ENCODE measurements at regions not wholly inside any gene's neighbourhood (a gene's known extent, or its start where the extent isn't known, plus 50 kb on each side); places are given as distances from the start of the nearest gene placed in this dataset.

DNA sequence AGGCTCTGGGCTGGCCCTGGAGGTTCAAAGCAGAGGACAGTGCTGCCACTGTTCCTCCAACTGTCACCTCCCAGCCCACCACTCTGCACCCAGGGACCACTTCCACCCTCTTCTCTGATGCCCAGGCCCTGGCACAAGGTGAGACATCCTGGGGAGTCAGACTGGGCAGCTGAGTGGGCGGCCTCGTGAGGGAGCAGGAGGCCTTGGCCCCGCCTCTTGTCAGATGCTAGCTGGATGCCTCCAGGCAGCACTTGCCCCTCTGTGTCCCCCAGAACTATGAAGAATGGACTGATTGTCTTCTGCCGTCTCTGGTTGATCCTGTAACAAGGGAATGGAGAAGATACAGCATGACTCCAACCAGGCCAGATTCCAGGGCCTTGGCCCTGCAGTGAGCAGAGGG is 191.0 kb upstream of the LINGO1 start:
- DNase-seq (ENCODE audit: low read depth in 3 of 3, low spot score in 1 of 3), result no peak

DNA sequence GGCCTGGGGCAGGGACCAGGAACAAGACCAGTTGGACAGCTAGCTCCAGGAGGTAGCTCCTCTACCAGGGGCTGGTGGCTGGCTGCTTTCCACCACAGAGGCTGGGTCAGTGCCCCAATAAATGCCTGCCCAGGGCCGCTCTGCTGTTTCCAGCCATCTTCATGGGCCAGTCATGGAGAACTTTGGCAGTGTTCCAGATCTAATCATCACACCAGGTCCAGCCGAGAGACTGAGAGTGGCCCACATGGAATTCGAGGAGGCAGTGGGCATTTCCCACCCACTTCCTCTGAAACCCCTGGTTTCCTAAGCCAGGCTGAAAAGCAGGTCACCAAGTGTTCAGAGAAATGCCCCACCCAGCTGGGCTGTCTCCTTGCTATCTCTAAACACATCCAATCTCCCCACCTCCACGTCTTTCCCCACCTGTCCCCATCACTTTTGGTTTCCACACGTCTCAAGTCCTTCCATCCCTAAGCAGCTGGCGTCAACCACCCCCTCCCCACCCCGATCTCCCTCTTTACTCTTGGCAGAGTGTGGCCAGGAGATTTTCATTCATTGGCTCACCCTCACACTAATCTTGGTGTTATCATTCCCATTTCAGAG is 190.0 kb upstream of the LINGO1 start:
- DNase-seq (ENCODE audit: low read depth in 3 of 3, low spot score in 1 of 3), result no peak

DNA sequence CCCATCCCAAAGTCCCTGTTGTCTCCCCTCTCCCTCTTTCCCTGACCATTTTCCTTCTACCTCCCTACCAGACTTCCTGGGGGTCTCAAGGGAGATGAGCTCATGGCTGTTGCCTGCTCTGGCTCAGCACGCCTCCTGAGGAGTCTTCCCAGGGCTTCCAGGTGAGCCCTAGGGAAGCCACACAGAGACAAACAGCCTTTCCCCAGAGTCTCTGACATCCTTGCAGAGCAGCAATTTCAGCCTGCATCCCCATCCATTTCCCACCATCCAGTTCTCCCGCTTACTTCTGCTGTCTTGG is 189.2 kb upstream of the LINGO1 start:
- DNase-seq (ENCODE audit: low read depth in 3 of 3, low spot score in 1 of 3), result no peak

DNA sequence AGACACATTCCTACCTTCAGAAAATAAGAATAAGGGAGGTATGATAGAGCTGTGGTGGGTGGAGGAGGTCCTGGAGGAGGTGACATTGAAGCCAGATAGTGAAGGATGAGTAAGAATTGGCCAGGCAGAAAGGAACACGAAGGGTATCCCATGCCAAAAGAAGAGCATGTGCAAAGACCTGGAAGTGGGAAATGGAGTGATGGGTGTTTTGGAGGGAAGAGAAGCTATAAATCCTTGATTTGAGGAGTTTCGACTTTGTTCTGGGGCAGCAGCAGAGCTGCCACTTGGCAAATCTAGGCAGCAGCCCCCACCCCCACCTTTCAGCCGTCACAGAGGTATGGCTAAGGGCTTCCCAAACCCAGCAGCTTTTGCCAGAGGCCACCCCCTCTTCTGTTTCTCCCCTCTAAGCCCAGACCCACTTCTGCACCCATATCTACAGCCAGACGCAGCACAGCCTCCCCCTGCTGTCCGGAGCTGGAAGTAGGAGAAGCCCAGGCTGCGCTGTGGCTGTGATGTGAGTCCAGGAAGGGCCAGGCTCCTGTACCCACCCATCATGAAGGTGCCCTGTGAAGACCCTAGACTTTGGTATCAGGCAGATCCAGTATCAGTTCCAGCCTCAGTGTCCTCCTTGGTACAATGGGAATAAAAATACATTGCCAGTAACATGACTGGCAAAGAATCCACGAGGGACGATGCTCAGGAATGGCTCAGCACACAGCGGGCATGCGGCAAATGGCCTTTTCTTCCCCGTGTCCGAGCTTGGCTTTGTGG is 188.7 kb upstream of the LINGO1 start:
- DNase-seq (ENCODE audit: low read depth in 3 of 3, low spot score in 1 of 3), result no peak

DNA sequence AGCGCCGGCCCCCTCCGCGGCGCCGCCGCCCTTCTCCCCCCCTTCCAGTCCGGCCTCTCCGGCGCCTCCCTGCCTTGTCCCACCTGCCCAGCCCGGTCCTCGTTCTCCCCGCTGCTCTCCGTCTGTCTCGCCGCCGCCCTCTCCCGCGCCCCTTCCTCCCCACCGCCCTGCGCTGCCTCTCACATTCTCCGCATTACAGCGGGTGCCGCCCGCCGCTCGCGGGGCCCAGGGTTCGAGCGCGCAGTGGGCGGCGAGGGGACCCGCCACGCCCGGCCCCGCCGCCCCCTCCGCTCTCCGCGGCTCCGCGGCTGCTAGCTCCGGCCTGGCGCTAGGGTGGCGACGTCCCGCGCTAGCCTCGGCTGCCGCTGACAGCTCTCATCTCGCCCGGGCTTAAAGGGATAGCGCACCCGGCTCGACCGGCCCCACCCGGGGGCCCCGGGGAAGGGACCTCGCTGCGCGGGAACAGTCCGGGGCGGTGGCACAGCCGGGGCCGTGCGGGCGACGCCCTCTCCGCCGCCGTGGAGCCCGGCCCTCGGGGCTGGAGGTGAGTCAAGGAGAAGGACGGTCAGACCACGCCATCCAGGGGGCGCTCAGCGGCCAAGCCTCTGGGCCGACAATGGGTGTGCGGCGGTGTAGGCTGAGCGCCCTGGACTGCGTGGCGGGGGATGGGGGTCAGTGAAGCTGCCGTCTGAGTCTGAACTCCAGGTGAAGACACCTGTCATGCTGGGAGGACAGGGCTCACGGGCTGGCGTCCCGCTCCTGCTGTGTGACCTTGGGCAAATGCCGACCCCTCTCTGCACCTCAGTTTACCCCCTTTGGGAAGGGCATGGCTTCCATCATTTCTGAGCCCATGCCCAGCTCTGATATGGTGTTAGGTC is 187.4 kb upstream of the LINGO1 start:
- no peak for DNase-seq (ENCODE audit: low read depth in 3 of 3, low spot score in 1 of 3)

DNA sequence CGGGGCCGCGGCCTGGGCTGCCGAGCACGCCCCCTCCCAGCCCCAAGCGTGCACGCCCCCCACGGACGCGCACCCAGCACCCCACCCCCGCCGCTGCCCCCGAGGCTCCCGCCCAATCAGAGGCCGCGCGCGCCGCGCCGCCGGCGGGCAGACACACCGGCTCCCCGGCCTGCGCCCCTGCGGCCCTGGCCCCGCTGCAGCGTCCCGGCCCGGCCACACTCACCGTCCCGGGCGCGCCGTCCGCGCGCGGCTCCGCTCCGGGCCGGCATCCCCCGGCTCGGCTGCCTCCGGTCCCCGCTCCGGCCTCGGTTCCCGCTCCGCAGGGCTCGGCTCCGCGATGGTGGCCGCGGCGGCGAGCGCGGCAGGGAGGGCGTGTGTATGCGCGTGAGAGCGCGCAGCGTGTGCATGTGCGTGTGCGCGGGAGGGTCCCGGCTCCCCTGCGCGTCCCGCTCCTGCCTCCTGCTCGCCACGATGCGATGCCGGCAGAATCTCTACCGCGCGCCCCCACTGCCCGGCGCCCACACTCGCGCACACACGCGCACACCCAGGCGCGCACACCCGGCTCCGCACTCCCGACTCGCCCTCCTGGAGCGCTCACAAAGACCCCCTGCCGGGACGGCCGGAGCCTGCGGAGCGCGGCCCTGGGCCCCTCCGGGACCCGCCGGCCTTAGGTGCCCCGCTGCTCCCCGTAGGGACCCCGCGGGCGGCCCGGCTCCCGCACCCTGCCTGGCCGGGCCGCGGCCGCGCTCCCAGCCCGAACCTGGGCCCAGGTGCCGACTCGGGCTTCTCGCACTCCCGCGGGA is 186.5 kb upstream of the LINGO1 start:
- DNase-seq (ENCODE audit: low read depth in 3 of 3, low spot score in 1 of 3), result no peak

DNA sequence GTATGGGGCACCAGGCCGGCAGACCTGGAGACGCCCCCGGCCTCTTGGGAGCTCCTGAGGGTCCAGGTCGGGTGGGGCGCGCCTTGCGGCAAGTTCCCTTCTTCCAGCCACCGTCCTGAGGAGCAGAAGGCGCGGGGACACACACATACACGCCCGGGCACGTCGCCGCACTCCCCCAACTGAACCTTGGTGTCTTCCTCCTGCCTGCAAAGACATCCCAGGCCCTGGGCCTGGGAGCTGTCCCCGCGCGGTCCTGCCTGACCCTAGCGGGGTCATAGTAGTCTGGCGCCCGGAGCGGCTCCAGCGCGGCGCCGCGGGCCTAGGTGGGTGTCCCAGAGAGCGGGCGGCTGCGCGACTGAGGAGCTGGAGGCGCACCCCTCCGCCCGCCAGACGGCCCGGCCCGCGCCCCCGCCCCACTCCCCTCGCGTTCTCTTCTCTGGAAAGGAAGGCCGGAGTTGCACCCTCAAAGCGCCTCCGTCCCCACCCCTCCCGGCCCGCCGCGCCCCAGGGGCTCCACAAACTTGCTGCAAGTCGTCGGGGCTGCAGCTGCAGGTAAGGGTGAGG is 185.9 kb upstream of the LINGO1 start:
- DNase-seq (ENCODE audit: low read depth in 3 of 3, low spot score in 1 of 3), result no peak

DNA sequence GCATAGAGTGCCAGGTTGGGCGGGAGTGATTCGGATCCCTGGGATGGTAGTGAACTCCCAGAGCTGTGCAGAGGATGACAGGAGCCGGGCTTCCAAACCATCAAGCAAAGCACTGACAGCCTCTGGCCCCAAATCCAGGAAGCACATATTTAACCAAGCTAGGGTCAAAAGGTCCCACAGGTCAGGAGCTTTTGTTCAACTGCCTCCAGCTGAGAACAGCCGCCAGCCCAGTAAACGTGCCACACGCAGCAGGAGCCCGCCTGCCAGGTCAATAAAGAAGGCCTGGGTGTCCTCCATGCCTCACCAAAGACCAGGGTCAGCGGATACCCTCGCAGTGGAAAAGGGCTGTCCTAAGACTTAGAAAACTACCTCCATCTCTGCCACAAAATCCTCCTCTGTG is 184.7 kb upstream of the LINGO1 start:
- DNase-seq (ENCODE audit: low read depth in 3 of 3, low spot score in 1 of 3), result no peak

DNA sequence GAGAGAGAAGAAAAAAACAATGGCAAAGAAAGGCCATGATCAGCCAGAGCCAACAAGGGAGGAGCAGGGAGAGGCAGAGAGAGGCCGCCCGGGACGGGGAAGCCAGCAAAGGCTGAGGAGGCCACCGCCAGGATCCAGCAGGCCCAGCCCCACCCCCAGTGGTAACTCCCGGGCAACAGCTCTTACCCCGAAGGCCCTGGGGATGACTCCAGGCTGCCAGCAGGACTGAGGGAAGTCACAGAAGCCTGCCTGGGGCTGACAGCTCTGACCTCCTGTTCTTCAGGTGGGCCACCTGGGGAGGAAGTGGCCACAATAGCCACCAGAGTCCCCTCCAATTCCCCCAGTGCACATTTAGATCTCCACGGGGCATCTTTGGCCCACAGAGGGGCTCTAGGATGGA is 184.3 kb upstream of the LINGO1 start:
- DNase-seq (ENCODE audit: low read depth in 3 of 3, low spot score in 1 of 3), result no peak

DNA sequence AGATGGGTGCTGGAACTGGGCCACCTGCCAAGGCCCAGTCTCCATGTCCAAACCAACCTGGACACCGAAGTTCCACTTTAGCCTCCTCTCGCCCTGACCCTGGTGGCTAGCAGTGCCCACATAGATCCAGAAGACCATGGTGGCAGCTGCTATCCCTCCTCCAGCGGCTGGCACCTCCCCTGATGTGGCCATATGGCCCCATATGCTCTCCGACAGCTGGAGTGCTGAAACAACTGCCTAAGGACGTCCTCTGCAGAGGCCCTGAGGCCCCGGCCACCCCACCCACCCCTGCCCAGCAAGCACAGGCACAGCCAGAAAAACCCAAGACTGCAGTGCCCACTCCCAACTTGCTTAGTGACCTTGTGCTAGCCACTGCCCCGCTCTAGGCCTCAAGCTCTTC is 182.3 kb upstream of the LINGO1 start:
- DNase-seq (ENCODE audit: low read depth in 3 of 3, low spot score in 1 of 3), result no peak

DNA sequence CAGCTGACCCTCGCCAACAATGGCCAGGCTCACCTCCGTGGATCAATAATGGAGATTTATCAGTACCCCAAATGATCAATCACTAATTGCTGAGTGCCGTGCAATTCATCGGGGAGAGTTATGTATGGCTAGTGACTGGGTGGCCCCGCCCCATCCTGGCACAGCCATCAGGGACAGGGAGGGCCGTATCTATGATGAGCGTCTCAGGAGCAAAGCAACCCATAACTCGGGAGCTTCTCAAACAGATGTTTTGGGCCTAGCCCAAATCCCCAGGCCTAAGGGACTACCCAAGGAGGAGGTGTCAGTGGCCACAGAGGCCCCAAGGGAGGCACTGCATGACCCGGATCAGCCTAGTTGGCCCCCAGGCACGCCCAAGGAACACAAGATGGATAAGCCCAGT is 180.0 kb upstream of the LINGO1 start:
- no peak for DNase-seq (ENCODE audit: low read depth in 3 of 3, low spot score in 1 of 3)

DNA sequence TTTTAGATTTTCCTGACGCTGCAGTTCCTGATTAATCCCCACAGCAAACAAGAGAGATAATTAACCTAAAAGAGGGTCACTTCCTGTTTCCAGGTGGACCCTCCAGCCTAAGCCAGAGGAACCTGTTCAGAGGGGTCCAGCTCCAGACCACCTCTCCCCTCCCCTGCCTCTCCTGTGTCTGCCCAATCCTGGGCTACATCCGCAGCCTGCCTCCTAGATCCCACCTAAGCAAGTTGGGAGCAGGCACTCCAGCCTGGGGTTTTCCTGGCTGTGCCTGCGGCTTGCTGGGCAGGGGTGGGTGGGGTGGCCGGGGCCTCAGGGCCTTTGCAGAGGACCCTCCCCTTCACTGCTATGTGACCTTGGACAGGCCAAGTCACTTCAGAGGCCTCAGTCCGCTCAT is 178.6 kb upstream of the LINGO1 start:
- DNase-seq (ENCODE audit: low read depth in 3 of 3, low spot score in 1 of 3), result no peak

DNA sequence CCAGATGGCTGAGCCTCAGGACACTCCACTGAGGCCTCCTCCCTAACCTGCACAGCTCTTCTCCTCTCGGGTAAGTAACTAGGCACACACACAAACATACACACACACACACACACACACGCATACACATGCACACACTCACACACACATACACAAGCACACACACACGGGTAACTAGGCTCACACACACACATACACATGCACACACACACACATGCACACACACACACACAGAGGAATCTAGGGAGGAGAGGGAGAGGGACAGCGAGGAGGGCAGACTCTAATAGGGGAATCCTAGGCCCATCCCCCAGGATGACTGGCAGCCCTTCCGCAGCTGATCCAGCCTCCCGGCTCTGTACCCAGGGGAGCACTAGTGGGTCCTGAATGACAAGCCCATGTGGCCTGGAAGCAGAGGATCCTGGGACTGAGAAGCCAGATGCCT is 177.4 kb upstream of the LINGO1 start:
- no peak for DNase-seq (ENCODE audit: low read depth in 3 of 3, low spot score in 1 of 3)

DNA sequence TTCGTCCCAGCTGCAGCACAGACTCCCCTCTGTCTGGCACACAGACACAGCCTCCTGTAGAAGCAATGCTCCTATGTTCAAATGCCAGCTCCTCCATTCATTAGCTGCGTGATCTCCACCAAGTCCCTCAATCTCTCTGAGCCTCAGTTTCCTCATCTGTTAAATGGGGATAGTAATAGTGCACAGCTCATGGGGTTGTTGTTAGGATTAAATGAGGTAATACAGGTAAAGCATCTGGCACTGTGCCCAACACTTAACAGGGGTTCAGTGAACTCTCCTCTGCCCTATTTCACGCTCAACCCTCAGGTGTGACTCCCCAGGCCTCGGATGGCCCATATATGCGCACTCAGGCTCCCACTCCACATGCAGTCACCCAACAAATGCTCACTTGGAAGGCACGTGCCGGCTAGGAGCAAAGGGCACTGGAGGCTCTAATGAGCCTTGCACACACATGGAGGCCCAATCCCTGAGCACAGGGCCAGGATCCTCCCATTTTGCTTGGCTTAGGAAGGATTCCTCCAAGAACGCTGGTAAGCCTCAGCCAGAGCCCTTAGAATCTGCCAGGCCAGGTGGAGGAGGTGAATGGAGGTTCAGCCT is 176.0 kb upstream of the LINGO1 start:
- no peak for DNase-seq (ENCODE audit: low read depth in 3 of 3, low spot score in 1 of 3)

DNA sequence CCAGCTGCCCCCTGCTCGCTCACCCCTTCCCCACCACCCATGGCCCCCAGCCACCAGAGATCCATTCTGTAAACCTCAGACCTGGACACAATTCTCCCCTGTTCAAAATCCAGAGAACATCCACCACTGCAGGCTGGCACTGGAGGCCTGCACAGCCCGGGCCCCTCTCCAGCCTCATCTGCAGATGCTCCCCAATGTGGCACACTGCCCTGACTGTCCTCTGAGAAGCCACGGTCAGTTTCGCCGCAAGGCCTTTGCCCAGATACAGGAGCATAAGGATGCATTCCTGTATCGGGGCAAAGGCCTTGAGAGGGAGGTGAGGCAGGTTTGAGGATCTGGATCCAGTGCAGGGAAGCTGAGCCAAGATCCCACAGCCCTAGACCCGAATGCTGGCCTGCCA is 175.4 kb upstream of the LINGO1 start:
- DNase-seq (ENCODE audit: low read depth in 3 of 3, low spot score in 1 of 3), result no peak

DNA sequence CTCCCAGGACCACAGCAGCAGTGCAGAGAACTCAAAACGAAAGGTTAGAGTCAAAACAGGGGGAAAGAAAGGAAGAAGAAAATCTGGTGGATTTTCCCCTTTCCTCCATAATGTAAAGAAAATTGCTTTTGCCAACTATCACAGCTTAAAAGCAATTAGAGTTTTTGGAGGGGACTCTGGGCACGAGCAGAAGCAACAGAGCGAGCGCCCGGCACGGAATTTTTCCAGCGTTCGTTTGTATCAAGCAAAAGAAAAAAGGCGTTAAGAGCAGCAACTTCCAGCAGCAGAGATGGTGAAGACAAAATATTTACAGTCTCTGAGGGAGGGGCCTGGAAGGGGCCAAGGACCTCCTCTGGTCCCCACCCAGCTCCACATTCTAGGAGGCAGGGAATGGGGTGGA is 174.9 kb upstream of the LINGO1 start:
- DNase-seq (ENCODE audit: low read depth in 3 of 3, low spot score in 1 of 3), result no peak

DNA sequence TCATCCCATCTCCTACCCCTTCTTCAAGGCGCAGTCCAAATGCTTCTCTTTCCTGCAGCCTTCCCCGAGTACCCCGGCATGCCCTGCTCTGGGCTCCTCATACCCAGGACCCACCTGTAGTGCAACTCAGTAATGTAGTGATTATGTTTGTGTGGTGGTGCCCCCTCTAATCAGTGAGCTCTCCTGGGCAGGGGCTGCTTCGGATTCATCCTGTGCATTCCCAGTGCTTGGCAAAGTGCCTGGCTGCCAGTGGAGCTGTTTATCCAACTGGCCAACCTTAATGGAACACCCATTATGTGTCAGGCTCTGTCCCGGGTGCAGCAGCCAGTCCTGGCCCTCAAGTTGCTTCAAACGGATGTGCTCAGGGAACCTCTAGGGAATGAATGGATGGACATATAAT is 174.4 kb upstream of the LINGO1 start:
- no peak for DNase-seq (ENCODE audit: low read depth in 3 of 3, low spot score in 1 of 3)

DNA sequence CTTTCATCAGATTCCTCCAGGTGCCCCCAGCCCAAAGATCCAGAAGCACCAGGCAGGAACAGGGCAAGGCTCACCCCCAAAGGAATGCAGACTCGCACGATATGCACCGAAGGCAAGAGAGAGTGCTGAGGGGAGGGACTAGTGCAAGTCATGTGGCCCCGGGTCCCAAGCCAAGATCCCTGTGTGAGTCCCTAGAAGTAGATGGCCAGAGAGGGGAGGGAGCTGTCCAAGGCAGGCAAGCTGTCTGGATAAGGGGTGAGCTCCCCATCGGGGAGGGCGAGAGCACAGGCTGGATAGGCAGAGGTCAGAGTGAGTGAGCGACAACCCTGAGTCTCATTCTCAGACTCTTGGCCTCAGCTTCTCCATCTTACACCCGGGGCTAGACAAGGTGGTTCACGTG is 171.5 kb upstream of the LINGO1 start:
- no peak for DNase-seq (ENCODE audit: low read depth in 3 of 3, low spot score in 1 of 3)

DNA sequence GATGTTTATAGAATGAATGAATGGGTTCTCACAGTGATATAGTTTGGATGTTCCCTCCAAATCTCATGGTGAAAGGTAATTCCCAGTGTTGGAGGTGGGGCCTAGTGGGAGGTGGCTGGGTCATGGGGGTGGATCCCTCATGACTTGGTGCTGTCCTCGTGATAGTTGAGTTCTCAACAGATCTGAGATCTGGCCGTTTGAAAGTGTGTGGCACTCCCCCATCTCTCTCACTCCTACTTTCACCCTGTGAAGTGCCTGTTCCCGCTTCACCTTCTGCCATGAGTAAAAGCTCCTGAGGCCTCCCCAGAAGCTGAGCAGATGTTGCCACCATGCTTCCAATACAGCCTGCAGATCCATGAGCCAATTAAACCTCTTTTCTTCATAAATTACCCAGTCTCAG is 170.8 kb upstream of the LINGO1 start:
- no peak for DNase-seq (ENCODE audit: low read depth in 3 of 3, low spot score in 1 of 3)

DNA sequence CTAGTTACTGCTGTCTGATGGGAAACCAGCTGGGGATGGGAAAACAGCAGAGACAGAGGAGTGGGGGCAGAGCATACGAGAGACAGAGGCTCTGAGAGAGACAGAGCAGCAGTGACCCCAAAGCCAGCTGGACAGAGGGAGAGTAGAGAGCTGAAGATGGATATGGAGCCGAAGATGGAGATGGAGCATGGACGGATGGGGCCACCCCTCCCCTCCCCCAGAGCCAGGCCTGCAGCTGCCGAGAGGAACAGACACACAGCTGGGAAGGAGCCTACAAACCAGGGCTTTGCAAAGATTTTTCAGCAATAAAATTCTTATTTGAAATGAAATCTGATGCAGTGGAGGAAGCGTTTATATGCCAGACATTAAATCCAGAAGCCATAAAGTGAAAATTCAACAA is 167.6 kb upstream of the LINGO1 start:
- DNase-seq (ENCODE audit: low read depth in 3 of 3, low spot score in 1 of 3), result no peak

DNA sequence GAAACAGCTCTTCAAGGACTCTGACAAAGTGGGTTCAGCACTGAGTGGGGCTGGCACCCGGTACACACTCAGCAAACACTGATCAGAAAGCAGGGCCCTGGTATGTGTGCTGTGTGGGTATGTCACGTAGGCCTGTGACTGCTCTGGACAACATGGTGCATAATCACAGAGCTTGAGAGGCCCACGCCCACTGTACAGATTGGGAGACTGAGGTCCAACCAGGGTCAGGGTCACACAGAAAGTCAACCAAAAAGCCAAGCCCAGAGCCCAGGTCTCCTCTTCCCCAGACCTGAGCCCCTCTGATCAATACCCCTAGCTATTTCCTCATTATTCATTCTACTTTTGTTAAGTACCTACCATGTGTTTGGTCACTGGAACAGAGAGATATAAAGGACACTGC is 166.1 kb upstream of the LINGO1 start:
- DNase-seq (ENCODE audit: low read depth in 3 of 3, low spot score in 1 of 3), result no peak

Measured in stimulated activated CD4-positive, alpha-beta T cell treated with anti-CD3 and anti-CD28 coated beads, TNF-alpha, amount 100 ng/mL, for 1 hour (primary cell).